Coronary artery (tissue), 2 donors: ENCODE measurements at regions not wholly inside any gene's neighbourhood (a gene's known extent, or its start where the extent isn't known, plus 50 kb on each side); places are given as distances from the start of the nearest gene placed in this dataset.
"Not testable (repeated sequence)": the region's sequence is repeated elsewhere in the genome, so short reads cannot be mapped to it uniquely, and the experiment has no call there.

Experiments used
- DNase-seq: peaks from one replicate; pipeline ENCODE4 v3.0.0-alpha.2; 2017; ENCODE audit warnings: low spot score
- H3K27ac ChIP-seq, 2 donors: fragments of 200-600 bp; sonication (generic); one replicate each; pipeline ENCODE4 v1.5.1; 2016 to 2019
- H3K4me3 ChIP-seq: fragments of 200-600 bp; sonication (generic); 2 replicates; pipeline ENCODE4 v1.5.1; 2016; ENCODE audit warnings: mild to moderate bottlenecking, moderate library complexity
- CTCF ChIP-seq: fragments of 200-600 bp; sonication (generic); IDR thresholded peaks from one replicate; pipeline ENCODE4 v1.5.1; 2019; ENCODE audit warnings: antibody characterized with exemption

GRCh38 chr3:130828948-130829947, 64.6 kb upstream of the ATP2C1 start:
- DNase-seq = no peak
- H3K27ac ChIP-seq = no peak overlapping the region
- no peak overlapping the region for H3K4me3 ChIP-seq
- TF ChIP-seq CTCF = no peak

GRCh38 chr3:130831719-130832400, 62.0 kb upstream of the ATP2C1 start:
- no peak overlapping the region for H3K4me3 ChIP-seq
- no peak for DNase-seq
- TF ChIP-seq CTCF = no peak

GRCh38 chr3:130832401-130832746, 61.5 kb upstream of the ATP2C1 start:
- not testable (repeated sequence) for H3K27ac ChIP-seq, DNase-seq, H3K4me3 ChIP-seq

More at GRCh38 chr3:130831719-130832400, 62.0 kb upstream of the ATP2C1 start:
- no peak overlapping the region for H3K27ac ChIP-seq

GRCh38 chr3:130834476-130834875, 59.4 kb upstream of the ATP2C1 start:
- H3K4me3 ChIP-seq = no peak overlapping the region
- no peak overlapping the region for H3K27ac ChIP-seq
- no peak for DNase-seq
- TF ChIP-seq CTCF = no peak

- DNase-seq = no peak
- Histone ChIP-seq H3K27ac (no peak overlapping the region), H3K4me3 (no peak overlapping the region)
- no peak for TF ChIP-seq CTCF
These were observed 58.4 kb upstream of the ATP2C1 start for GRCh38 chr3:130835483-130835882.

GRCh38 chr3:130838898-130839600, 54.8 kb upstream of the ATP2C1 start:
- TF ChIP-seq CTCF = no peak
- Histone ChIP-seq H3K27ac (peak overlapping the region in 1 of 2 donors; percentile 17), H3K4me3 (no peak overlapping the region)
- DNase-seq = no peak

GRCh38 chr3:130839813-130840212, 54.1 kb upstream of the ATP2C1 start:
- no peak overlapping the region for H3K4me3 ChIP-seq
- no peak overlapping the region for H3K27ac ChIP-seq
- no peak for DNase-seq

More at GRCh38 chr3:130839813-130840212, 54.1 kb upstream of the ATP2C1 start:
- TF ChIP-seq CTCF = no peak
